Trophoblast cell (in vitro differentiated cells and primary cell): ENCODE measurements at regions not wholly inside any gene's neighbourhood (a gene's known extent, or its start where the extent isn't known, plus 50 kb on each side); places are given as distances from the start of the nearest gene placed in this dataset.

Experiments used
- DNase-seq, 2 donors: peaks; one replicate each; pipeline ENCODE4 v3.0.0-alpha.2; 2016
- H2AFZ ChIP-seq: 2 replicates; pipeline ENCODE4 v1.6.1; 2013; ENCODE audit warnings: low read length, moderate library complexity, mild to moderate bottlenecking; ENCODE audit not compliant: insufficient read depth, poor library complexity
- H2AK5ac ChIP-seq: 2 replicates; pipeline ENCODE4 v1.6.1; 2013; ENCODE audit warnings: mild to moderate bottlenecking, low read length
- H2BK120ac ChIP-seq: 2 replicates; pipeline ENCODE4 v1.6.1; 2013; ENCODE audit warnings: low read length, mild to moderate bottlenecking, moderate library complexity; ENCODE audit not compliant: insufficient read depth, poor library complexity
- H2BK12ac ChIP-seq: 2 replicates; pipeline ENCODE4 v1.6.1; 2013; ENCODE audit warnings: mild to moderate bottlenecking, low read length, moderate library complexity
- H2BK5ac ChIP-seq: 2 replicates; pipeline ENCODE4 v1.6.1; 2013; ENCODE audit warnings: low read length, low read depth, moderate library complexity, mild to moderate bottlenecking; ENCODE audit not compliant: poor library complexity
- H3K14ac ChIP-seq: 2 replicates; pipeline ENCODE4 v1.6.1; 2013; ENCODE audit warnings: mild to moderate bottlenecking, low read length
- H3K18ac ChIP-seq: 2 replicates; pipeline ENCODE4 v1.6.1; 2013; ENCODE audit warnings: mild to moderate bottlenecking, low read length
- H3K23ac ChIP-seq: 2 replicates; pipeline ENCODE4 v1.6.1; 2013; ENCODE audit warnings: low read length
- H3K27ac ChIP-seq: 2 replicates; pipeline ENCODE4 v1.5.1; 2013; ENCODE audit warnings: low read depth, mild to moderate bottlenecking, inconsistent platforms, low read length, moderate library complexity
- H3K27me3 ChIP-seq: 2 replicates; pipeline ENCODE4 v1.6.1; 2013; ENCODE audit warnings: inconsistent platforms, mild to moderate bottlenecking, low read length, moderate library complexity; ENCODE audit not compliant: insufficient read depth
- H3K36me3 ChIP-seq, 2 experiments: 1 replicate in 1 of 2; 2 replicates in 1 of 2; pipeline ENCODE4 v1.6.1; 2013; ENCODE audit warnings: low read length in 2 of 2, mild to moderate bottlenecking in 2 of 2, moderate library complexity in 1 of 2; ENCODE audit not compliant: insufficient read depth in 2 of 2, control insufficient read depth in 1 of 2
- H3K4ac ChIP-seq: 2 replicates; pipeline ENCODE4 v1.6.1; 2013; ENCODE audit warnings: low read depth, mild to moderate bottlenecking, low read length, moderate library complexity
- H3K4me1 ChIP-seq, 2 experiments: 1 replicate in 1 of 2; 2 replicates in 1 of 2; pipeline ENCODE4 v1.6.1; 2013; ENCODE audit warnings: low read length in 2 of 2, mild to moderate bottlenecking in 2 of 2, moderate library complexity in 1 of 2; ENCODE audit not compliant: insufficient read depth in 2 of 2, control insufficient read depth in 1 of 2
- H3K4me2 ChIP-seq: 2 replicates; pipeline ENCODE4 v1.6.1; 2013; ENCODE audit warnings: inconsistent platforms, mild to moderate bottlenecking, low read length, moderate library complexity
- H3K4me3 ChIP-seq: 2 replicates; pipeline ENCODE4 v1.5.1; 2013; ENCODE audit warnings: mild to moderate bottlenecking, low read depth, low read length, inconsistent platforms
- H3K79me1 ChIP-seq: one replicate; pipeline ENCODE4 v1.6.1; 2013; ENCODE audit warnings: low read length
- H3K79me2 ChIP-seq: 2 replicates; pipeline ENCODE4 v1.6.1; 2013; ENCODE audit warnings: low read length, mild to moderate bottlenecking; ENCODE audit not compliant: control insufficient read depth, insufficient read depth, poor library complexity
- H3K9ac ChIP-seq: 2 replicates; pipeline ENCODE4 v1.6.1; 2013; ENCODE audit warnings: mild to moderate bottlenecking, low read length
- H3K9me3 ChIP-seq: 2 replicates; pipeline ENCODE4 v1.6.1; 2013; ENCODE audit warnings: low read depth, mild to moderate bottlenecking, control low read depth, inconsistent platforms, low read length; ENCODE audit not compliant: insufficient read depth
- H4K12ac ChIP-seq: 2 replicates; pipeline ENCODE4 v1.6.1; 2013; ENCODE audit warnings: low read depth, mild to moderate bottlenecking, low read length, moderate library complexity
- H4K8ac ChIP-seq: 2 replicates; pipeline ENCODE4 v1.6.1; 2013; ENCODE audit warnings: low read depth, mild to moderate bottlenecking, low read length, moderate library complexity
- H4K91ac ChIP-seq: one replicate; pipeline ENCODE4 v1.6.1; 2013; ENCODE audit warnings: low read depth, mild to moderate bottlenecking, low read length, moderate library complexity
- WGBS: extraction: QIAGEN DNeasy Blood & Tissue Kit; methylation state at CpG from one replicate; pipeline ENCODE4 v1.1.7; 2013; ENCODE audit warnings: missing lambda C conversion rate; ENCODE audit not compliant: insufficient read length, insufficient coverage; ENCODE audit errors: extremely low coverage; 5-methylcytosine and 5-hydroxymethylcytosine counted together

- Histone ChIP-seq H3K4me2 (no peak overlapping the region), H3K4me3 (no peak overlapping the region), H3K36me3 (no peaks in the 10 kb centered on the region), H4K91ac (no peak overlapping the region), H2AK5ac (no peak overlapping the region), H2BK12ac (no peak overlapping the region), H2BK120ac (no peak overlapping the region), H2AFZ (no peak overlapping the region), H3K27me3 (peaks cover 3% of the 10 kb centered on the region), H3K4me1 (no peaks in the 10 kb centered on the region), H3K9me3 (no peaks in the 10 kb centered on the region), H3K79me2 (no peaks in the 10 kb centered on the region), H3K23ac (no peak overlapping the region), H2BK5ac (no peak overlapping the region), H3K79me1 (no peaks in the 10 kb centered on the region), H3K18ac (no peak overlapping the region), H3K9ac (no peak overlapping the region), H3K4ac (no peak overlapping the region), H3K14ac (no peak overlapping the region), H4K12ac (no peak overlapping the region), H4K8ac (no peak overlapping the region), H3K27ac (no peak overlapping the region)
- no peak for DNase-seq
- WGBS = no CpG with 5 or more reads among the region's 10 CpGs
These were observed 69.8 kb upstream of the NKX2-2 start for GRCh38 chr20:21583486-21584168.

GRCh38 chr20:21577551-21577950 is 63.7 kb upstream of the NKX2-2 start:
- Histone ChIP-seq H3K36me3 (no peaks in the 10 kb centered on the region), H3K27me3 (peaks cover 3% of the 10 kb centered on the region), H4K12ac (no peak overlapping the region), H2AK5ac (no peak overlapping the region), H4K8ac (no peak overlapping the region), H2AFZ (no peak overlapping the region), H4K91ac (no peak overlapping the region), H3K23ac (no peak overlapping the region), H2BK12ac (no peak overlapping the region), H2BK120ac (no peak overlapping the region), H3K9me3 (no peaks in the 10 kb centered on the region), H3K79me1 (no peaks in the 10 kb centered on the region), H3K9ac (no peak overlapping the region), H3K4me2 (no peak overlapping the region), H3K4me3 (no peak overlapping the region), H3K18ac (no peak overlapping the region), H3K4me1 (no peaks in the 10 kb centered on the region), H3K79me2 (no peaks in the 10 kb centered on the region), H3K4ac (no peak overlapping the region), H3K14ac (no peak overlapping the region), H2BK5ac (no peak overlapping the region), H3K27ac (no peak overlapping the region)
- no CpG with 5 or more reads among the region's 4 CpGs for WGBS
- DNase-seq = no peak

GRCh38 chr20:21575981-21576740 is 62.3 kb upstream of the NKX2-2 start:
- peaks cover 3% of the 10 kb centered on the region for H3K27me3 ChIP-seq
- no CpG with 5 or more reads among the region's 5 CpGs for WGBS
- H3K9me3 ChIP-seq = no peaks in the 10 kb centered on the region
- no peak overlapping the region for H3K27ac ChIP-seq
- no peak overlapping the region for H2AFZ ChIP-seq
- no peak overlapping the region for H4K91ac ChIP-seq
- no peak for DNase-seq
- no peak overlapping the region for H2BK5ac ChIP-seq
- no peak overlapping the region for H3K9ac ChIP-seq
- H3K23ac ChIP-seq = no peak overlapping the region
- no peaks in the 10 kb centered on the region for H3K79me1 ChIP-seq
- H3K18ac ChIP-seq = no peak overlapping the region
- H3K36me3 ChIP-seq = no peaks in the 10 kb centered on the region
- no peak overlapping the region for H3K4me3 ChIP-seq
- no peak overlapping the region for H2BK120ac ChIP-seq
- H3K4me1 ChIP-seq = no peaks in the 10 kb centered on the region
- H3K4ac ChIP-seq = no peak overlapping the region
- no peak overlapping the region for H2AK5ac ChIP-seq
- H2BK12ac ChIP-seq = no peak overlapping the region
- no peak overlapping the region for H4K8ac ChIP-seq
- H3K79me2 ChIP-seq = no peaks in the 10 kb centered on the region
- no peak overlapping the region for H3K14ac ChIP-seq
- H3K4me2 ChIP-seq = no peak overlapping the region
- H4K12ac ChIP-seq = no peak overlapping the region

- no peak overlapping the region for H3K18ac ChIP-seq
- WGBS = no CpG with 5 or more reads among the region's 3 CpGs
- H2BK12ac ChIP-seq = no peak overlapping the region
These were observed 61.3 kb upstream of the NKX2-2 start for GRCh38 chr20:21575167-21575566.

More at GRCh38 chr20:21575167-21575566, 61.3 kb upstream of the NKX2-2 start:
- no peak overlapping the region for H3K9ac ChIP-seq
- no peak overlapping the region for H3K27ac ChIP-seq
- H3K23ac ChIP-seq = no peak overlapping the region
- no peak overlapping the region for H3K14ac ChIP-seq
- no peaks in the 10 kb centered on the region for H3K36me3 ChIP-seq
- no peak overlapping the region for H3K4me3 ChIP-seq
- H2AK5ac ChIP-seq = no peak overlapping the region
- no peaks in the 10 kb centered on the region for H3K79me2 ChIP-seq
- no peak overlapping the region for H4K12ac ChIP-seq
- no peak overlapping the region for H4K8ac ChIP-seq
- H3K4me2 ChIP-seq = no peak overlapping the region
- H4K91ac ChIP-seq = no peak overlapping the region
- no peak overlapping the region for H3K4ac ChIP-seq
- no peaks in the 10 kb centered on the region for H3K27me3 ChIP-seq
- H3K9me3 ChIP-seq = no peaks in the 10 kb centered on the region
- H3K4me1 ChIP-seq = no peaks in the 10 kb centered on the region
- H2BK5ac ChIP-seq = no peak overlapping the region
- H2AFZ ChIP-seq = no peak overlapping the region
- no peak for DNase-seq
- no peak overlapping the region for H2BK120ac ChIP-seq
- H3K79me1 ChIP-seq = no peaks in the 10 kb centered on the region
